Activated effector memory CD4-positive, alpha-beta T cell treated with anti-CD3 and anti-CD28 coated beads, Interleukin-2, amount 50 U/mL, for 16 hours (primary cell): ENCODE measurements at regions not wholly inside any gene's neighbourhood (a gene's known extent, or its start where the extent isn't known, plus 50 kb on each side); places are given as distances from the start of the nearest gene placed in this dataset.
"Not testable (repeated sequence)": the region's sequence is repeated elsewhere in the genome, so short reads cannot be mapped to it uniquely, and the experiment has no call there.

Experiments
- DNase-seq: peaks from one replicate; pipeline ENCODE4 v3.0.0-alpha.2; 2020

GRCh38 chr2:145925591-145925990, 1405.7 kb upstream of the ZEB2 start:
- no peak for DNase-seq

GRCh38 chr2:145919477-145919876, 1399.6 kb upstream of the ZEB2 start:
- no peak for DNase-seq

GRCh38 chr2:145918951-145919350, 1399.0 kb upstream of the ZEB2 start:
- no peak for DNase-seq

- DNase-seq: no peak
Measured at GRCh38 chr2:145916799-145917198, 1396.9 kb upstream of the ZEB2 start.

DNA sequence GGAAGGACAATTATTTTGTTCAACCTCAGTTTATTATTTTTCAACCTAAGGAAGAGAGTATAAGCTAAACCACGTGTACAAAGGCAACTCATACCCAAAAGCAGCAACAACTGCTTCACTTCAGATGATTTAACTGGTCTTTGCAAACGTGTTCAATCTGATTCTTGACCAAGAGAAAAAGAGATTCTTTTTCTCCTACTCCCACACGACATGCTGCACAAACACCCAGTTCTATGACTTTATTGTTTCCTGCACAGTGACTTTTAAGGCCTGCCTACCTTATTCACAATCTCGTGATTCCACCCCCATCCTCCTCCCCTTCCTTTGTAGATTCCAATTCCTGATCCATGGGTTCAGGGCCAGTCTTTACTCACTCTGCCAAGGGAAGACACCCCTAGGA, 1394.8 kb upstream of the ZEB2 start:
- DNase-seq: no peak

DNA sequence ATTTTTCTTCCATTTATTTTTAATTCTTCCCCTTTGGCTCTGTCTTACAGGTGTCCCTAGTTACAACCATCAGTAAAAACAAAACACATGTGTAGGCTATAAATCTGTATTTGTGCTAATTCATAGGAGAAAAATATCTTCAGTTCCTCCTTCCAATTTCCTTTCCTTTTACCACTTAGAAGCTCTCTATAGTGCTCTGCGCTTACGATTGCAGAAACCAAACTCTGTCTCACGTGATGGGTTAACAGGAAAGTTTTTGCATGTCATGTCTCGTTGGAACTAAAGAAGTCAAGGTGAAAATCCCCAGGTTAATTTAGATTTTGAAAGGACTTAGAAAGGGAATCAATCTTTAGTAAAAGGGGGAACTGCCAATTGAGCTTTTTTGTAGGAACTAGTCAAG, 1390.5 kb upstream of the ZEB2 start:
- no peak for DNase-seq

DNA sequence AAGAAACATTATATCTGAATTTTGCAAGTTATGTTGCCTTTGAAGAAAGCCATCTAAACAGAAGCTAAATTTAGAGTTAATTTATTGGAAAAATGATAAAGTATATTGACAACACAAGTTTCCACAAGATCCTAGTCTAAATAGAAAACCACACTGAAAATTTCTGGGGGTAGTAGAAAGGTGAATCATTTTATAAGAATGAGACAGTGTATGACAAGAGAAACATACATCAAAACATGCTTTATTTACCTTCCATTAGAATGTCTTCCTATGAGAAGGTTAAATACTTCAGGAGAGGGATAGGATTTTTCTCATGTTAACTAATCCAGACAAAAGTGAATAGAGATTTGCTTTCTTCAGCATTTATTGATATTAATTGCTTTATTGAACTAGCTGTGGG, 1389.8 kb upstream of the ZEB2 start:
- DNase-seq: no peak

- DNase-seq: no peak
Measured at GRCh38 chr2:145909175-145909755, 1389.3 kb upstream of the ZEB2 start.

- DNase-seq: no peak
Measured at GRCh38 chr2:145906354-145906753, 1386.4 kb upstream of the ZEB2 start.

GRCh38 chr2:145905371-145905770, 1385.5 kb upstream of the ZEB2 start:
- no peak for DNase-seq

- DNase-seq: no peak
Measured at GRCh38 chr2:145897151-145897550, 1377.2 kb upstream of the ZEB2 start.

DNA sequence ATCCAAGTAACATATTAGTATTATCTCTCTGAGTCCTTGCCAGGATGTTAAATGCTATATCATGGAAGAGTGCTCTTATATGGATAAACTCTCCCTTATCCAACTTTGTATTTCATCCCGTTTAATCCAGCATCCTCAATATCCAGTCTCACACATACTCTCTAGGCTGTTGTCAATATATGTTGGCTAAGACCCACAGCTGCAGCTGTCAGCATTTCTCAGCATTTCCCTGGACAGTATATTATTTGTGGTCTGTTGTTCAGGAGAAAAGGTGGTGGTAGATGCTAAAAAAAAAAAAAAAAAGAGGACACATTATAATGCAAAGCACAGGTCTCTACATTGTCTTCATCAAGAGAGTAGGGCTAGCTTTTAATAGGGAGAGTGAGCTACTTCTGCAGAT, 1368.0 kb upstream of the ZEB2 start:
- no peak for DNase-seq

GRCh38 chr2:145880997-145881396, 1361.1 kb upstream of the ZEB2 start:
- DNase-seq: not testable (repeated sequence)

- DNase-seq: no peak
Measured at GRCh38 chr2:145875016-145875415, 1355.1 kb upstream of the ZEB2 start.

DNA sequence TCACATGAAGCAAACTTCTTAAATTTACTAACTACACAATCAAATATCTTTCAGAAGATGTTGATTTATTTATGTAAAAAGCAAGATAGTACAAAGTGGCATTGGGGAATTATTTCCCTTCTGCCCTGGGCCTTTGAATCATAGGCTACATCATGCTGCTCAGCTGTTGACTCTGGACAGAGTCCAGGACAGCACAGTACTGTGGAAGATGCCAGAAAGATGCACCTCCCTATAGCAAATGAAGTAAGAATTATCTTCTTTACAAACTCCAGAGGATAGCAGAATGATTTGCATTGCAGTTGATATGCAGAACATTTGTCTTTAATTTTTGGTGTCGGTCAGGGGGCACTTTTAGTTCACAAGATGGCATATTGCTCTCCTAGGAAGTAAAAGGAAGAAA, 1354.5 kb upstream of the ZEB2 start:
- no peak for DNase-seq

DNA sequence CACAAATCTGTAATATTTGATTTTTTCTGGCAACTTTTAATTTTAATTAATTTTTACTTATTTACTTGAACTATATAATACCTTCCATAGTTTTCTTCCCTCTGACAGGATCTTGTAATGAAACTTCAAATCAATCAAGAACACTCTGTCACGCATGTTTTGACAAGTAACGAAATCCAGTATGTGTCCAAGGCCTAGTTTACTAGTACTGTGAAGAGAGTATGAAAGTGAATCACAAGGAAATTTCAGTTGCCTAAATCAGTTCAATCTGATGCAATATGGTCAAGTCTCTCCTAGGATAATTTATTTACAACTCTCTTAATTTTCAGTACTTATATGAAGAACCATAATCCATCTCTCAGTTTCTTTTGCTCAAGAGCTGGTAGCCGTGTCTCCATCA, 1344.6 kb upstream of the ZEB2 start:
- no peak for DNase-seq

GRCh38 chr2:145861940-145862339, 1342.0 kb upstream of the ZEB2 start:
- no peak for DNase-seq

DNA sequence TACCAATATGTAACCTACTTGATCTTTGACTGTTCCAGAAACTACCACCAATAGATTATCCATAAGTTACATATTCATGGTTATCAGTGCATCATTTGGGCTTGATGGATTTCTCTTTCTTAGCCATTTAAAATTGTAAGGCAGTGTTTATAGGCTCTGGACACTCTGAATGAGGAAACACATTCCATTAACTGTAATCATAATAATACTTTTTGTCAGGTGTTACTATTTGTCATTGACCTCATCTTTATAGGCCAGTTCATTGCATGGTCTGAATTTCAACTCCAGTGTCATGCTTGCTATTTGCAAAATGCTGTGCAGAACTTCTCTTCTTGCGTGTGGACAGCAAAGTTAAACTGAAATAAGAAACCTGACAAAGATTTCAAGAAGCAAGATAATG, 1340.2 kb upstream of the ZEB2 start:
- no peak for DNase-seq

GRCh38 chr2:145855142-145855541, 1335.2 kb upstream of the ZEB2 start:
- no peak for DNase-seq

DNA sequence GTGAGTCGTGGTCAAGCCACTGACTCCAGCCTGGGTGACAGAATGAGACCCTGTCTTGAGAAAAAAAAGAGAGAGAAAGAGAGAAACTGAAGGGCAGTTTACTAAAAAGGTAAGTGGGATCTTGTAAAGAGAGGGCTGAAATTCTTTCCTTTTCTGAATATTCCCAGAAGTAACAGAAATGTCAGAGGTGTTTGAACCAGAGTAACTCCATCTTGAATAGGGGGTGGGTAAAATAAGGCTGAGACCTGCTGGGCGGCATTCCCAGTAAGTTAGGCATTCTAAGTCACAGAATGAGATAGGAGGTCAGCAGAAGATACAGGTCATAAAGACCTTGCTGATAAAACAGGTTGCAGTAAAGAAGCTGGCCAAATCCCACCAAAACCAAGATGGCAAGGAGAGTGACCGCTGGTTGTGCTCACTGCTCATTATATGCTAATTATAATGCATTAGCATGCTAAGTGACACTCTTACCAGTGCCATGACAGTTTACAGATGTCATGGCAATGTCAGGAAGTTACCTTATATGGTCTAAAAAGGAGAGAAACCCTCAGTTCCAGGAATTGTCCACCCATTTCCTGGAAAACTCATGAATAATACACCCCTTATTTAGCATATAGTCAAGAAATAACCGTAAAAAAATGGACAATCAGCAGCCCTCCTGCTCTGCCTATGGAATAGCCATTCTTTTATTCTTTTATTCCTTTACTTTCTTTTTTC, 1334.3 kb upstream of the ZEB2 start:
- no peak for DNase-seq

DNA sequence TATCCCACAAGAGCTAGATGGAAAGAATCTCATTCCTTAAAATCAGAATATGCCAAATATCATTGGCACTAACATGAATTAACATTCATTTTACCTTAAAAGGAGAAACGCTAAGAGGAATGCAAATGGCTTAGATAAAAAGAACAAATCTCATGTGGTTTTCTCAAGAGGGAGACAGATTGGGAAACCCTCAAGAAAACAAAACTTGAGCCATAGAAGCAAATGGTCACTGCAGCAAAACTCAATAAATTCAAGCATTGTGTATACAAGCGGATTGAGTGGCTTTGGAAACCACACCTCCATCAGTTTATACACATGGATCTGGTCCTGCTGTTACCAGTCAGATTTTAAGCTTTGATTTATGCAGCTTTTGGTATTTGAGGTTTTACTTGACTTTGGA, 1331.8 kb upstream of the ZEB2 start:
- no peak for DNase-seq

DNA sequence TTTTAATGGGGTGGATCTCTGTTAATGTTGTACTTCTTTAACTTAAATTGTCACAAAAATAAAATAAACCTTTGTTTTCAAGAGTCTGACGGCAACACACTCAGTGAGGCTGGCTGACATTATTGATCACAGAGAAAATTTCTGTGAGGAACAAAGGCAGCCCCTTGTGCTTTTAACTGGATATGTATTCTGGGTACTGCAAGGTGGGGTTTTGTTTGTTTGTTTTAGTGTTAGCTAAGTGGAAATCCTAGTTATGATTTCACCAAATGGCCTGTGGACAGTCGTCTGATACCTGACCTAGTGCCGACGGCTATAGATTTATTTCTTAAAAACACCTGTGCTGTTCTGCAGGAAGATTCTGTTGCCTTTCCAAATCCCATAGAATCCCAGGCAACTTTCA, 1329.5 kb upstream of the ZEB2 start:
- DNase-seq: no peak

- DNase-seq: no peak
Measured at GRCh38 chr2:145846982-145847381, 1327.1 kb upstream of the ZEB2 start.

GRCh38 chr2:145845923-145846322, 1326.0 kb upstream of the ZEB2 start:
- no peak for DNase-seq
